Kidney (tissue), 13 donors: ENCODE measurements at regions not wholly inside any gene's neighbourhood (a gene's known extent, or its start where the extent isn't known, plus 50 kb on each side); places are given as distances from the start of the nearest gene placed in this dataset.

ENCODE experiments used
- DNase-seq, 5 donors: peaks; one replicate each; pipeline ENCODE4 v3.0.0-alpha.2; 2013 to 2020
- FAIRE-seq: peaks from 2 replicates; lab custom pipeline; 2012; peaks lifted over from hg19 to GRCh38; lab: Jason Lieb, UNC
- H3K27ac ChIP-seq, 2 donors: one replicate each; pipeline ENCODE4 v1.7.0; 2013; ENCODE audit warnings: low read depth in 2 of 2, low read length in 2 of 2, inconsistent platforms in 1 of 2
- H3K27me3 ChIP-seq: one replicate; pipeline ENCODE4 v1.7.1; 2013; ENCODE audit warnings: low read length, inconsistent platforms; ENCODE audit not compliant: control insufficient read depth, insufficient read depth
- H3K36me3 ChIP-seq, 3 donors: one replicate each; pipeline versions ENCODE4 v1.7.0 to v1.7.1; 2013; ENCODE audit warnings: low read length in 3 of 3, control low read depth in 1 of 3, inconsistent platforms in 1 of 3; ENCODE audit not compliant: insufficient read depth in 3 of 3, control insufficient read depth in 2 of 3
- H3K4me1 ChIP-seq, 3 donors: one replicate each; pipeline versions ENCODE4 v1.7.0 to v1.7.1; 2013; ENCODE audit warnings: low read length in 3 of 3, inconsistent platforms in 1 of 3, low read depth in 1 of 3; ENCODE audit not compliant: control insufficient read depth in 2 of 3, insufficient read depth in 2 of 3
- H3K4me3 ChIP-seq, 3 donors: one replicate each; pipeline versions ENCODE4 v1.7.0 to v1.8.1; 2013; ENCODE audit warnings: low read length in 3 of 3, control low read depth in 1 of 3, inconsistent platforms in 1 of 3
- H3K9ac ChIP-seq, 3 donors: one replicate each; pipeline versions ENCODE4 v1.7.0 to v1.7.1; 2013; ENCODE audit warnings: low read length in 3 of 3, control low read depth in 1 of 3, inconsistent platforms in 1 of 3
- H3K9me3 ChIP-seq, 3 donors: one replicate each; pipeline versions ENCODE4 v1.7.0 to v1.7.1; 2013; ENCODE audit warnings: low read length in 3 of 3, control low read depth in 1 of 3, inconsistent platforms in 1 of 3; ENCODE audit not compliant: control insufficient read depth in 2 of 3, insufficient read depth in 1 of 3
- CTCF ChIP-seq: IDR thresholded peaks from 3 replicates; pipeline ENCODE4 v1.5.1; 2012; ENCODE audit warnings: mild to moderate bottlenecking, moderate library complexity, borderline replicate concordance; ENCODE audit not compliant: insufficient read depth; ENCODE audit errors: extremely low read depth
- intact Hi-C: fragments of 100-400 bp; cut with DNase I; formaldehyde crosslinking; loops from one replicate; pipeline ENCODE4 v1.11.1; 2022
- donor health status: control.
- donor health status: control.
- donor health status: control.
- donor health status: control.
- donor health status: control.
- donor health status: DM: yes; HTN: yes; CAD: no.
- donor health status: Normal renal cell carcinoma (clear cell type).

- FAIRE-seq (no peak), DNase-seq (no peak)
- Histone ChIP-seq H3K36me3 (no peaks in the 10 kb centered on the region), H3K9ac (no peak overlapping the region), H3K4me1 (no peaks in the 10 kb centered on the region), H3K9me3 (no peaks in the 10 kb centered on the region), H3K4me3 (no peak overlapping the region), H3K27me3 (no peaks in the 10 kb centered on the region), H3K27ac (no peak overlapping the region)
- intact Hi-C loops, result no loop called here
- no peak for TF ChIP-seq CTCF
Observed at GRCh38 chr12:111124183-111124582, 203.8 kb upstream of the MYL2 start.

GRCh38 chr12:111123390-111123789 lies 203.0 kb upstream of the MYL2 start:
- Histone ChIP-seq H3K4me1 (no peaks in the 10 kb centered on the region), H3K27me3 (no peaks in the 10 kb centered on the region), H3K9me3 (no peaks in the 10 kb centered on the region), H3K36me3 (no peaks in the 10 kb centered on the region), H3K9ac (no peak overlapping the region), H3K4me3 (no peak overlapping the region), H3K27ac (no peak overlapping the region)
- no peak for TF ChIP-seq CTCF
- DNase-seq (no peak), FAIRE-seq (no peak)
- intact Hi-C loops, result no loop called here

- H3K27me3 ChIP-seq, result no peaks in the 10 kb centered on the region
- TF ChIP-seq CTCF, result no peak
- no peak for FAIRE-seq
- H3K36me3 ChIP-seq, result no peaks in the 10 kb centered on the region
- H3K4me1 ChIP-seq, result no peaks in the 10 kb centered on the region
- H3K27ac ChIP-seq, result no peak overlapping the region
- intact Hi-C loops, result no loop called here
- no peaks in the 10 kb centered on the region for H3K9me3 ChIP-seq
- H3K9ac ChIP-seq, result no peak overlapping the region
- no peak overlapping the region for H3K4me3 ChIP-seq
- DNase-seq, result peak in 4 of 5 donors; percentile 67 to 86 (median 83)
Observed at GRCh38 chr12:111122458-111122878, 202.1 kb upstream of the MYL2 start.

- Histone ChIP-seq H3K4me1 (no peaks in the 10 kb centered on the region), H3K4me3 (no peak overlapping the region), H3K27me3 (no peaks in the 10 kb centered on the region), H3K9ac (no peak overlapping the region), H3K36me3 (no peaks in the 10 kb centered on the region), H3K27ac (no peak overlapping the region), H3K9me3 (no peaks in the 10 kb centered on the region)
- intact Hi-C loops, result no loop called here
- peak in 3 of 5 donors; percentile 28 to 69 (median 49) for DNase-seq
- no peak for FAIRE-seq
- no peak for TF ChIP-seq CTCF
Observed at GRCh38 chr12:111121840-111122239, 201.5 kb upstream of the MYL2 start.
